NCI-H510A treated with DMSO at 0.1 percent for 48 hours (cell line): ENCODE measurements at regions not wholly inside any gene's neighbourhood (a gene's known extent, or its start where the extent isn't known, plus 50 kb on each side); places are given as distances from the start of the nearest gene placed in this dataset.

ENCODE experiments used
- DNase-seq: peaks from one replicate; lab custom pipeline; 2025; lab: John Stamatoyannopoulos, UW

- no peak for DNase-seq
Observed at GRCh38 chr12:16685107-16685506, 79.1 kb upstream of the LMO3 start.

DNA sequence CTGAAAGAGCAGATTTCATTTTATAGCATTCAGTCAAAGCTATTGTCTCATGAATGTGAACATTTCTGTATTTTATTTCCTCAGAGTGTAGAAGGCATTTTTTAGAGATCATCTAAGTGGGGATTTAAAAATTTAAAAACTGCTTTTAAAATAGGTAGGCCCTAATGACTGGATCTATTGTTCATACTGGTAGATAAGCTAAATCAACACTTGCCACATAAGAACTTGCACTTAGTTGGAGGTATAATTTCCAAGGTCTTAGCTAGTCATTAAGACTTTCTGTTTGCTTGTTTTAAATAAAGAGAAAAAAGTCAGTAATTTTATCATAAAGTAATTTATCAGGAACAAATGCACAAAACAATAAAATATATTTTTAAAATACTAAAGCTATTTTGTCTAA, 75.2 kb upstream of the LMO3 start:
- no peak for DNase-seq

GRCh38 chr12:16675438-16675837, 69.5 kb upstream of the LMO3 start:
- DNase-seq = no peak

DNA sequence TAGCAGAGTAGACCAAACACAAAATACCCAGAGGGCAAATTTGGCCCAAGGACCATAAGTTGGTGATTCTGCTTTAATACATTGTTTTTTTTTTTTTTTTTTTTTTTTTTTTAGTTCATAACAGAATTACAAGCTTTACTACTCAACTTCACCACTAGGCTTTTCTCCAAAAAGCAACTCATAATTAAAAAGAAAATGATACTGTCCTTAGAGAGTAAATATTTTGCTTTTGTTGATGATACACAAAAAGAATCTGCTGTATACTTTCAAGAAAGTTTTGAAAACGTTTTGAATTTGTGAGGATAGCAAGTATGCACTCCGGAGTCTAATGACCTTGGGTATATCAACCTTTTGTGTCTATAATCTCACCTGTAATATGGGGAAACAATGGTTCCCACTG, 68.9 kb upstream of the LMO3 start:
- no peak for DNase-seq

DNA sequence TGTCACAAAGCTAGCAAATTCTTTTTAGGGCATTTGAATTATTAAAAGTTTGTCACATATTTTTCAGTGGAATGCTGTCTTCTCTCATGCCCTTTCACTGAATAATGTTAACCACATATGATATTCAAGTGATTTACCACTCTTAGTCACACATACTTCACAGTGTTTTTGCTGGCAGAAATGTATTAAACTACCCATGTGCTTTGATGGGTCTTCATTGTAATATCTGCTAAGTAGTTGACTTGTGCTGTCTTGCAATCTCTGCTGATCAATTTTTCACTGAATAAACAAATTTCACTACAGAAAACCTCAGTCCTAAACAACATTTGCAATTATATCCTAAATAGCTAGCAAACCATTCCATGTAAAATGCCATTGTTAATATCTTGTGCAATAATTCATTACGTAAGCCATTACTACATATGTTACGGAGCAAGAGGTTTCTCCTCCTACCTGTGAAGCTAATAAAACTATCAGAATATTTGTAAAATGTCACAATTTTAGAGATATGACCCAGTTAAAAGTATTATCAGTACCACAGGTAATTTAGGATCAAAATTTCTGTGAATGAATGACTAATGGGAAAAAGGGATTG, 64.6 kb upstream of the LMO3 start:
- no peak for DNase-seq

DNA sequence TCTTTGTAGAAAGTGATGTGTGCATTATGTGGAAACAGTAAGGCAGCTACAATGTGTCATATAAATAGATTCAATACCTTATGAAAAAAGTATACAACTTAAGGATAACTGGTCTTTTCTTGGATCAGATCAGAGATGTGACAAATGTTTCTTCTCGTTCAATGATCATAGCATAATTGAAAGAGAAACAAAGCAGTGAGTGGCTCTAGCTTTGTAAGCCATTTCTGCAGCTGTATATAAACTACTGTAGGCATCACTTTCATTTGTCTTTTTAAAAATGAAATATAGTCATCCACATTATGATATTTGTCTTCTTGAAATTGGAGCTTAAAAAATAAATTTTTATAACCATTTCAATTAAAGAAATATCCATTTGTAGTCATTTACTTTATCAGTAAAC, 63.8 kb upstream of the LMO3 start:
- DNase-seq = no peak

- peak; percentile 71 for DNase-seq
Observed at GRCh38 chr12:16668198-16668597, 62.2 kb upstream of the LMO3 start.

DNA sequence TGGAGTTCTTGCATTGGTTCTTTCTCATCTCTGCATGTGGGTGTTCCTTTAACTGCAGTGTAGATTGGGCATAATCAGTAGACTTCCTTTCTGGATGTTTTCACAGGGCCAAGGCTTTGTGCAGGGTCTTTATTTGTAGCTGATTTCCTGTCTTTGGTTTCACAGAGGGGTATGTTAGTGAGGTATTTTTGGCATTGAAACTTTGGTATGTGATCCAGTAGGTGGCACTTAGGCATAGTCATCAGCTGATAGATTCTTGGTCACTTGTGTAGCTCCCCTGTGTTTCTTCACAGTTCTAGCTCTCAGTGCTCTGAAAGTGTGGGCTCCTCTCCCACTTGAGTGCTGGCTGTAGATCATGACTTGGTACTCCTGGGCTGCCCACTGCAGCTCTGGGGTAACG, 52.7 kb upstream of the LMO3 start:
- no peak for DNase-seq
